ENCODE measurements at regions not wholly inside any gene's neighbourhood (a gene's known extent, or its start where the extent isn't known, plus 50 kb on each side); places are given as distances from the start of the nearest gene placed in this dataset.
"Not testable (repeated sequence)": the region's sequence is repeated elsewhere in the genome, so short reads cannot be mapped to it uniquely, and the experiment has no call there.

- H4K8ac ChIP-seq (ENCODE audit: low read depth, low read length); DNase-seq; H3K23ac ChIP-seq (ENCODE audit: low read length); H3K4ac ChIP-seq (ENCODE audit: low read depth, low read length); H2BK120ac ChIP-seq (ENCODE audit: low read depth, low read length); H2BK5ac ChIP-seq (ENCODE audit: low read length); H3K79me2 ChIP-seq (ENCODE audit: control insufficient read depth, insufficient read depth, low read length); H4K5ac ChIP-seq (ENCODE audit: low read length); H2AK5ac ChIP-seq (ENCODE audit: low read length); H3K79me1 ChIP-seq (ENCODE audit: low read length); H3K56ac ChIP-seq (ENCODE audit: low read length); H3K4me3 ChIP-seq (ENCODE audit: low read length); H2BK15ac ChIP-seq (replicated peaks; ENCODE audit: low read depth); H3K18ac ChIP-seq (ENCODE audit: low read length); H3K9ac ChIP-seq (ENCODE audit: low read length); H3K4me2 ChIP-seq (ENCODE audit: low read length); H3K4me1 ChIP-seq (ENCODE audit: control insufficient read depth, low read depth, low read length); H3K27ac ChIP-seq (ENCODE audit: low read depth, low read length); H3K36me3 ChIP-seq (ENCODE audit: control insufficient read depth, insufficient read depth, low read length); H3K27me3 ChIP-seq (ENCODE audit: insufficient read depth, low read length, poor library complexity): not testable (repeated sequence)
These were observed 526.0 kb downstream of the RMST start for GRCh38 chr12:97988588-97988987.

- Histone ChIP-seq H3K27ac (ENCODE audit: low read depth, low read length) (no peak overlapping the region), H2BK120ac (ENCODE audit: low read depth, low read length) (no peak overlapping the region), H2AK5ac (ENCODE audit: low read length) (no peak overlapping the region), H3K18ac (ENCODE audit: low read length) (no peak overlapping the region), H3K27me3 (ENCODE audit: insufficient read depth, low read length, poor library complexity) (no peaks in the 10 kb centered on the region), H3K23ac (ENCODE audit: low read length) (no peak overlapping the region), H3K4me1 (ENCODE audit: control insufficient read depth, low read depth, low read length) (peaks cover 3% of the 10 kb centered on the region), H3K4me2 (ENCODE audit: low read length) (no peak overlapping the region), H4K8ac (ENCODE audit: low read depth, low read length) (no peak overlapping the region), H3K36me3 (ENCODE audit: control insufficient read depth, insufficient read depth, low read length) (no peaks in the 10 kb centered on the region), H3K56ac (ENCODE audit: low read length) (no peak overlapping the region), H3K4me3 (ENCODE audit: low read length) (no peak overlapping the region), H3K9ac (ENCODE audit: low read length) (no peak overlapping the region), H3K4ac (ENCODE audit: low read depth, low read length) (no peak overlapping the region), H3K79me2 (ENCODE audit: control insufficient read depth, insufficient read depth, low read length) (no peaks in the 10 kb centered on the region), H4K5ac (ENCODE audit: low read length) (no peak overlapping the region), H2BK15ac (replicated peaks; ENCODE audit: low read depth) (no peak overlapping the region), H2BK5ac (ENCODE audit: low read length) (no peak overlapping the region), H3K79me1 (ENCODE audit: low read length) (no peaks in the 10 kb centered on the region)
- no peak for DNase-seq
These were observed 525.9 kb upstream of the TMPO start for GRCh38 chr12:97989366-97989940.

GRCh38 chr12:97994746-97995484 lies 520.5 kb upstream of the TMPO start:
- Histone ChIP-seq H3K4me3 (ENCODE audit: low read length) (no peak overlapping the region), H3K4ac (ENCODE audit: low read depth, low read length) (no peak overlapping the region), H3K4me1 (ENCODE audit: control insufficient read depth, low read depth, low read length) (peaks cover 3% of the 10 kb centered on the region), H3K4me2 (ENCODE audit: low read length) (no peak overlapping the region), H2BK5ac (ENCODE audit: low read length) (no peak overlapping the region), H3K27ac (ENCODE audit: low read depth, low read length) (no peak overlapping the region), H4K8ac (ENCODE audit: low read depth, low read length) (no peak overlapping the region), H3K56ac (ENCODE audit: low read length) (no peak overlapping the region), H3K79me2 (ENCODE audit: control insufficient read depth, insufficient read depth, low read length) (no peaks in the 10 kb centered on the region), H3K23ac (ENCODE audit: low read length) (no peak overlapping the region), H4K5ac (ENCODE audit: low read length) (no peak overlapping the region), H3K9ac (ENCODE audit: low read length) (no peak overlapping the region), H2AK5ac (ENCODE audit: low read length) (no peak overlapping the region), H3K18ac (ENCODE audit: low read length) (no peak overlapping the region), H3K79me1 (ENCODE audit: low read length) (no peaks in the 10 kb centered on the region), H2BK15ac (replicated peaks; ENCODE audit: low read depth) (no peak overlapping the region), H3K27me3 (ENCODE audit: insufficient read depth, low read length, poor library complexity) (no peaks in the 10 kb centered on the region), H2BK120ac (ENCODE audit: low read depth, low read length) (no peak overlapping the region), H3K36me3 (ENCODE audit: control insufficient read depth, insufficient read depth, low read length) (no peaks in the 10 kb centered on the region)
- no peak for DNase-seq
- WGBS (ENCODE audit: extremely low coverage, insufficient coverage, low lambda C conversion rate), result no CpG with 5 or more reads among the region's 2 CpGs

GRCh38 chr12:97995559-97995958 lies 519.8 kb upstream of the TMPO start:
- Histone ChIP-seq H2BK15ac (replicated peaks; ENCODE audit: low read depth) (no peak overlapping the region), H3K79me1 (ENCODE audit: low read length) (no peaks in the 10 kb centered on the region), H3K4ac (ENCODE audit: low read depth, low read length) (no peak overlapping the region), H2AK5ac (ENCODE audit: low read length) (no peak overlapping the region), H3K4me2 (ENCODE audit: low read length) (no peak overlapping the region), H3K18ac (ENCODE audit: low read length) (no peak overlapping the region), H4K8ac (ENCODE audit: low read depth, low read length) (no peak overlapping the region), H3K23ac (ENCODE audit: low read length) (no peak overlapping the region), H3K27ac (ENCODE audit: low read depth, low read length) (no peak overlapping the region), H2BK5ac (ENCODE audit: low read length) (no peak overlapping the region), H3K4me3 (ENCODE audit: low read length) (no peak overlapping the region), H3K4me1 (ENCODE audit: control insufficient read depth, low read depth, low read length) (no peaks in the 10 kb centered on the region), H3K36me3 (ENCODE audit: control insufficient read depth, insufficient read depth, low read length) (no peaks in the 10 kb centered on the region), H3K9ac (ENCODE audit: low read length) (no peak overlapping the region), H3K27me3 (ENCODE audit: insufficient read depth, low read length, poor library complexity) (no peaks in the 10 kb centered on the region), H3K56ac (ENCODE audit: low read length) (no peak overlapping the region), H4K5ac (ENCODE audit: low read length) (no peak overlapping the region), H3K79me2 (ENCODE audit: control insufficient read depth, insufficient read depth, low read length) (no peaks in the 10 kb centered on the region), H2BK120ac (ENCODE audit: low read depth, low read length) (no peak overlapping the region)
- DNase-seq, result no peak
- no CpG with 5 or more reads among the region's 2 CpGs for WGBS (ENCODE audit: extremely low coverage, insufficient coverage, low lambda C conversion rate)

GRCh38 chr12:98001430-98001829 lies 514.0 kb upstream of the TMPO start:
- Histone ChIP-seq H2BK120ac (ENCODE audit: low read depth, low read length) (no peak overlapping the region), H3K36me3 (ENCODE audit: control insufficient read depth, insufficient read depth, low read length) (no peaks in the 10 kb centered on the region), H3K27me3 (ENCODE audit: insufficient read depth, low read length, poor library complexity) (no peaks in the 10 kb centered on the region), H3K4me1 (ENCODE audit: control insufficient read depth, low read depth, low read length) (no peaks in the 10 kb centered on the region), H3K23ac (ENCODE audit: low read length) (no peak overlapping the region), H4K5ac (ENCODE audit: low read length) (no peak overlapping the region), H3K18ac (ENCODE audit: low read length) (no peak overlapping the region), H3K56ac (ENCODE audit: low read length) (no peak overlapping the region), H2BK5ac (ENCODE audit: low read length) (no peak overlapping the region), H3K4ac (ENCODE audit: low read depth, low read length) (no peak overlapping the region), H3K9ac (ENCODE audit: low read length) (no peak overlapping the region), H2BK15ac (replicated peaks; ENCODE audit: low read depth) (no peak overlapping the region), H3K4me2 (ENCODE audit: low read length) (no peak overlapping the region), H4K8ac (ENCODE audit: low read depth, low read length) (no peak overlapping the region), H3K79me2 (ENCODE audit: control insufficient read depth, insufficient read depth, low read length) (no peaks in the 10 kb centered on the region), H3K79me1 (ENCODE audit: low read length) (no peaks in the 10 kb centered on the region), H3K4me3 (ENCODE audit: low read length) (no peak overlapping the region), H3K27ac (ENCODE audit: low read depth, low read length) (no peak overlapping the region), H2AK5ac (ENCODE audit: low read length) (no peak overlapping the region)
- WGBS (ENCODE audit: extremely low coverage, insufficient coverage, low lambda C conversion rate), result no CpG with 5 or more reads among the region's 3 CpGs
- no peak for DNase-seq

All from mesendoderm (in vitro differentiated cells).